Upper lobe of left lung (tissue), 6 donors: ENCODE measurements at regions not wholly inside any gene's neighbourhood (a gene's known extent, or its start where the extent isn't known, plus 50 kb on each side); places are given as distances from the start of the nearest gene placed in this dataset.

Experiments
- ATAC-seq, 2 donors: fragments of 200-7000 bp; cut with Tn5 transposase; one replicate each; pipeline ENCODE4 v1.9.1; 2022; ENCODE audit warnings: mild to moderate bottlenecking in 2 of 2, moderate library complexity in 2 of 2; ENCODE audit not compliant: low FRiP score in 2 of 2
- DNase-seq, 2 donors: peaks; one replicate each; pipeline ENCODE4 v3.0.0-alpha.2; 2019 to 2020
- H3K27ac ChIP-seq, 4 donors: fragments of 200-600 bp; sonication (generic); one replicate each; pipeline ENCODE4 v1.5.1; 2016 to 2019
- H3K27me3 ChIP-seq, 4 donors: fragments of 200-600 bp; sonication (generic); one replicate each; pipeline ENCODE4 v1.5.1; 2017 to 2019
- H3K36me3 ChIP-seq, 4 donors: fragments of 200-600 bp; sonication (generic); one replicate each; pipeline ENCODE4 v1.5.1; 2016 to 2019
- H3K4me1 ChIP-seq, 4 donors: fragments of 200-600 bp; sonication (generic); one replicate each; pipeline ENCODE4 v1.5.1; 2018 to 2019
- H3K4me3 ChIP-seq, 4 donors: fragments of 200-600 bp; sonication (generic); one replicate each; pipeline ENCODE4 v1.5.1; 2017 to 2019; ENCODE audit warnings: mild to moderate bottlenecking in 2 of 4, moderate library complexity in 1 of 4
- H3K9me3 ChIP-seq, 4 donors: fragments of 200-600 bp; sonication (generic); one replicate each; pipeline ENCODE4 v1.5.1; 2018 to 2019
- CTCF ChIP-seq, 6 experiments: fragments of 450-650 bp in 4 of 6; fragments of 200-600 bp in 2 of 6; sonication (generic) in 2 of 6; IDR thresholded peaks; one replicate each; pipeline ENCODE4 v1.5.1; 2016 to 2019; ENCODE audit warnings: antibody characterized with exemption in 6 of 6
- EP300 ChIP-seq, 4 donors: sonication (generic); formaldehyde crosslinking; IDR thresholded peaks; one replicate each; pipeline ENCODE4 v1.5.1; 2017; ENCODE audit warnings: antibody characterized with exemption in 4 of 4, control low read depth in 2 of 4
- POLR2A ChIP-seq, 4 donors: fragments of 450-650 bp; IDR thresholded peaks; one replicate each; pipeline ENCODE4 v1.5.1; 2016 to 2017; ENCODE audit warnings: antibody characterized with exemption in 4 of 4, mild to moderate bottlenecking in 2 of 4
- POLR2AphosphoS5 ChIP-seq, 2 donors: sonication (generic); formaldehyde crosslinking; IDR thresholded peaks; one replicate each; pipeline ENCODE4 v1.5.1; 2017; ENCODE audit warnings: antibody characterized with exemption in 2 of 2
- WGBS, 2 donors: methylation state at CpG; one replicate each; pipeline ENCODE4 v1.1.5; 2017 to 2018; 5-methylcytosine and 5-hydroxymethylcytosine counted together
- donor health status: DM: no; HTN: no; CAD: no; lungs with moderate emphysema.
- donor health status: DM: no; HTN: yes; CAD: no; lungs with severe emphysema.

GRCh38 chr14:54138354-54139038, 181.9 kb upstream of the BMP4 start:
- WGBS, 2 donors = 61 to 78% methylated on average over 2 of the region's 2 CpGs
- DNase-seq (no peak), ATAC-seq (no peak)
- no peak overlapping the region for H3K27ac ChIP-seq
- H3K36me3 ChIP-seq = no peaks in the 10 kb centered on the region
- H3K4me1 ChIP-seq = no peaks in the 10 kb centered on the region
- no peaks in the 10 kb centered on the region for H3K27me3 ChIP-seq
- H3K4me3 ChIP-seq = no peak overlapping the region
- no peaks in the 10 kb centered on the region for H3K9me3 ChIP-seq
- TF ChIP-seq CTCF (IDR thresholded peaks at IDR 0.05) (no peak), EP300 (IDR thresholded peaks at IDR 0.05) (no peak), POLR2A (IDR thresholded peaks at IDR 0.05) (no peak), POLR2AphosphoS5 (IDR thresholded peaks at IDR 0.05) (no peak)

- WGBS, 2 donors = 95% methylated on average over 1 of the region's 1 CpG
- Histone ChIP-seq H3K36me3 (no peaks in the 10 kb centered on the region), H3K27ac (no peak overlapping the region), H3K27me3 (no peaks in the 10 kb centered on the region), H3K9me3 (no peaks in the 10 kb centered on the region), H3K4me1 (no peaks in the 10 kb centered on the region), H3K4me3 (no peak overlapping the region)
- no peak for DNase-seq
- ATAC-seq = no peak
- TF ChIP-seq POLR2A (IDR thresholded peaks at IDR 0.05) (no peak), CTCF (IDR thresholded peaks at IDR 0.05) (no peak), POLR2AphosphoS5 (IDR thresholded peaks at IDR 0.05) (no peak), EP300 (IDR thresholded peaks at IDR 0.05) (no peak)
These were observed 183.9 kb upstream of the BMP4 start for GRCh38 chr14:54140551-54140950.

GRCh38 chr14:54146601-54147000, 190.0 kb upstream of the BMP4 start:
- whole genome bisulfite sequencing, 2 donors = 90 to 95% methylated on average over 2 of the region's 2 CpGs

GRCh38 chr14:54147282-54147681, 190.7 kb upstream of the BMP4 start:
- TF ChIP-seq POLR2A (IDR thresholded peaks at IDR 0.05) (no peak), CTCF (IDR thresholded peaks at IDR 0.05) (no peak)
- Histone ChIP-seq H3K36me3 (no peaks in the 10 kb centered on the region), H3K27me3 (no peaks in the 10 kb centered on the region), H3K4me3 (no peak overlapping the region), H3K27ac (no peak overlapping the region), H3K9me3 (peaks cover 0 to 2% (median 0%) of the 10 kb centered on the region in 4 donors), H3K4me1 (no peaks in the 10 kb centered on the region)
- WGBS, 2 donors = 49 to 68% methylated on average over 2 of the region's 2 CpGs
- DNase-seq (no peak), ATAC-seq (no peak)

More at GRCh38 chr14:54146601-54147000, 190.0 kb upstream of the BMP4 start:
- DNase-seq = no peak
- Histone ChIP-seq H3K4me1 (no peaks in the 10 kb centered on the region), H3K4me3 (no peak overlapping the region), H3K27ac (no peak overlapping the region), H3K36me3 (no peaks in the 10 kb centered on the region), H3K9me3 (peaks cover 0 to 2% (median 0%) of the 10 kb centered on the region in 4 donors), H3K27me3 (no peaks in the 10 kb centered on the region)
- ATAC-seq = no peak
- TF ChIP-seq POLR2AphosphoS5 (IDR thresholded peaks at IDR 0.05) (no peak), POLR2A (IDR thresholded peaks at IDR 0.05) (no peak), CTCF (IDR thresholded peaks at IDR 0.05) (no peak), EP300 (IDR thresholded peaks at IDR 0.05) (no peak)

GRCh38 chr14:54147758-54148157, 191.1 kb upstream of the BMP4 start:
- Histone ChIP-seq H3K27me3 (no peaks in the 10 kb centered on the region), H3K9me3 (peaks cover 0 to 2% (median 0%) of the 10 kb centered on the region in 4 donors), H3K4me3 (no peak overlapping the region), H3K27ac (no peak overlapping the region), H3K4me1 (no peaks in the 10 kb centered on the region), H3K36me3 (no peaks in the 10 kb centered on the region)
- ATAC-seq (no peak), DNase-seq (no peak)
- TF ChIP-seq POLR2A (IDR thresholded peaks at IDR 0.05) (no peak), EP300 (IDR thresholded peaks at IDR 0.05) (no peak), POLR2AphosphoS5 (IDR thresholded peaks at IDR 0.05) (no peak), CTCF (IDR thresholded peaks at IDR 0.05) (no peak)
- 89 to 95% methylated on average over 3 of the region's 3 CpGs for WGBS, 2 donors
